Heart left ventricle (tissue), 16 donors: ENCODE measurements at regions not wholly inside any gene's neighbourhood (a gene's known extent, or its start where the extent isn't known, plus 50 kb on each side); places are given as distances from the start of the nearest gene placed in this dataset.

Experiments
- ATAC-seq, 4 donors: fragments of 200-7000 bp; cut with Tn5 transposase; one replicate each; pipeline ENCODE4 v1.9.1; 2020 to 2022; ENCODE audit warnings: moderate library complexity in 4 of 4, mild to moderate bottlenecking in 3 of 4, moderate number of reproducible peaks in 1 of 4
- DNase-seq, 5 donors: peaks; one replicate each; pipeline ENCODE4 v3.0.0-alpha.2; 2020
- H3K27ac ChIP-seq, 12 donors: fragments of 200-600 bp; sonication (generic) in 4 of 12; one replicate each; pipeline versions ENCODE4 v1.5.0 to v1.8.0; 2016 to 2022; ENCODE audit warnings: mild to moderate bottlenecking in 2 of 12
- H3K27me3 ChIP-seq, 9 donors: fragments of 200-600 bp; sonication (generic) in 2 of 9; one replicate each; pipeline versions ENCODE4 v1.5.1 to v1.8.0; 2016 to 2022; ENCODE audit warnings: mild to moderate bottlenecking in 3 of 9
- H3K36me3 ChIP-seq, 9 donors: fragments of 200-600 bp; sonication (generic) in 2 of 9; one replicate each; pipeline versions ENCODE4 v1.5.0 to v1.8.0; 2018 to 2022; ENCODE audit warnings: mild to moderate bottlenecking in 2 of 9
- H3K4me1 ChIP-seq, 12 donors: fragments of 200-600 bp; sonication (generic) in 4 of 12; one replicate each; pipeline versions ENCODE4 v1.5.0 to v1.8.0; 2016 to 2022; ENCODE audit warnings: mild to moderate bottlenecking in 3 of 12
- H3K4me3 ChIP-seq, 12 donors: fragments of 200-600 bp; sonication (generic) in 4 of 12; one replicate each; pipeline versions ENCODE4 v1.5.0 to v1.8.0; 2017 to 2022; ENCODE audit warnings: mild to moderate bottlenecking in 9 of 12, moderate library complexity in 4 of 12
- H3K9me3 ChIP-seq, 12 donors: fragments of 200-600 bp; sonication (generic) in 4 of 12; one replicate each; pipeline versions ENCODE4 v1.5.0 to v1.8.0; 2016 to 2022; ENCODE audit warnings: mild to moderate bottlenecking in 1 of 12
- POLR2A ChIP-seq, 2 donors: fragments of 450-650 bp; IDR thresholded peaks; one replicate each; pipeline ENCODE4 v1.6.1; 2017; ENCODE audit warnings: antibody characterized with exemption in 2 of 2, mild to moderate bottlenecking in 2 of 2, moderate library complexity in 2 of 2
- WGBS, 4 donors: extraction: QIAGEN DNeasy Blood & Tissue Kit in 2 of 4; methylation state at CpG; one replicate each; pipeline versions ENCODE4 v1.1.5 to v1.1.7; 2013 to 2018; 5-methylcytosine and 5-hydroxymethylcytosine counted together
- intact Hi-C, 10 donors: fragments of 100-400 bp; cut with DNase I; formaldehyde crosslinking; loops; one replicate each; pipeline versions ENCODE4 v1.11.1 to v1.14.2; 2022
- TF ChIP-seq, protein P1 (sequence below), 12 donors: fragments of 200-600 bp; sonication (generic) in 4 of 12; IDR thresholded peaks; one replicate each; pipeline versions ENCODE4 v1.5.0 to v1.8.0; 2018 to 2022; ENCODE audit warnings: antibody characterized with exemption in 12 of 12, mild to moderate bottlenecking in 5 of 12
- donor health status: ischemic (EF 13 %, LVEDD 7.1; RV severe dilation, severe dysfunction).
- donor health status: healthy with polysubstance abuse.
- donor health status: DM: no; HTN: yes; CAD: no.
- donor health status: DM: no; HTN: no; CAD: no.
- donor health status: ischemic (EF 25% LVEDD 6.9; RV normal size, moderate dysfunction).
- donor health status: ischemic (EF 25% LVEDD 5.7; RV mildly dilated, moderate dysfunction).
- donor health status: healthy.
- donor health status: DM: yes; HTN: yes; CAD: no.
- donor health status: ischemic (EF 35%, LVEDD 5.7; RV mildly dilated, moderate dysfunction).
- donor health status: nonischemic (EF 11% LVEDD 7.7; RV severe dilation, severe dysfunction).
- donor health status: DM: yes; HTN: yes; CAD: no.
- donor health status: PGD.
- donor health status: ischemic (EF 29% LVEDD 5.4; RV normal size, mild dysfunction).
- donor health status: nonischemic (EF 23%, LVEDD 6.1; RV moderate dilation, normal function).

DNA sequence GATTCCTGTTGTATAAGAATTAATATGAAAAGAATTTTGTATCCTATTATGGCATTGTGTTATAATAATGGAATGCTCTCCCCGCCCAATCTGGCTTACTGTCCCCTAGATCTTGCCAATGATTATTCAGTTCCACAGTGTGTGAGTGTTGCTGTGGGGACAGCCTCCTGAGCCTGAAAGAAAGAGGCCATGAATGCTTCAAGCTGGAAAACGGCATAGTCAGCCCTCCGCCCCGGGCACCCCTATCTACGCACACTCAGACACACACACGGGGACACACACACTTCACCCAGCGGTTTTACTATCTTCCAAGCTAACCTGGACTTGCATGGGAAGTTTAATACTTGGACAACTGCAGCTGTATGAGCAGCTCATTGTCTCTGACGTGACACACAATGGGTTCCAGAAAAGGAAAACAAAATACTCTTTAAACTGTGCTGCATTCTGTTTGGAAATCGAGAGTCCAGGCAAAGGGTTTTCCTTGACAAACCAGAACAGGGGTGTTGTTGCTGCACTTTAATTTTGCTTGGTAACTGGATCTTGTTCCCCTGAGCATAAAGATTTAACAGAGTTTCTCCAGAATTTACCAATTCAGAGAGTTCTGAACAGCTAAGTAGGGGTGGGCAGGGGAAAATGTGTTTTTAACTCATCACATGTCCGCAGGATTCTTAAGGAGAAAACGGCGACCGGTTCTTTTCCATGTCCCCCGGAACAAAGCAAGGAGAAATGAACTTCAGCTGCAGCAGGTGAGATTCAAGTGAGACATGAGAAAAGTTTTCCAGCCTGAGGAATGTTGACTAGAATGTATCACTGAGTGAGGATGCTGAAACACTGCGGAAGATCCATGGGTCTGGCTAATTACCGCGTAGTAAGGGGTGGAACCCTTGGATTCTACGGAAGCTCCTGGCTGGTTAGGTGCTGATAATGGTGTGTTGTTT lies 472.9 kb downstream of the FOXO1 start:
- Histone ChIP-seq H3K4me1 (peaks cover 5 to 52% (median 39%) of the 10 kb centered on the region in 12 donors), H3K4me3 (peak overlapping the region in 6 of 12 donors; percentile 1 to 38 (median 16)), H3K27me3 (no peaks in the 10 kb centered on the region), H3K36me3 (no peaks in the 10 kb centered on the region), H3K9me3 (no peaks in the 10 kb centered on the region), H3K27ac (peak overlapping the region; percentile 51 to 84 (median 74))
- intact Hi-C loops = loop anchor here in 6 of 10 donors (1.0 to 10.0 kb wide), 9 partner anchors 41 to 474 kb away; partner anchors contain the start of gene FOXO1 (in 5 of the 6)
- WGBS, 4 donors = 55 to 68% (median 65%) methylated on average over 18 of the region's 18 CpGs
- TF ChIP-seq, protein P1, sequence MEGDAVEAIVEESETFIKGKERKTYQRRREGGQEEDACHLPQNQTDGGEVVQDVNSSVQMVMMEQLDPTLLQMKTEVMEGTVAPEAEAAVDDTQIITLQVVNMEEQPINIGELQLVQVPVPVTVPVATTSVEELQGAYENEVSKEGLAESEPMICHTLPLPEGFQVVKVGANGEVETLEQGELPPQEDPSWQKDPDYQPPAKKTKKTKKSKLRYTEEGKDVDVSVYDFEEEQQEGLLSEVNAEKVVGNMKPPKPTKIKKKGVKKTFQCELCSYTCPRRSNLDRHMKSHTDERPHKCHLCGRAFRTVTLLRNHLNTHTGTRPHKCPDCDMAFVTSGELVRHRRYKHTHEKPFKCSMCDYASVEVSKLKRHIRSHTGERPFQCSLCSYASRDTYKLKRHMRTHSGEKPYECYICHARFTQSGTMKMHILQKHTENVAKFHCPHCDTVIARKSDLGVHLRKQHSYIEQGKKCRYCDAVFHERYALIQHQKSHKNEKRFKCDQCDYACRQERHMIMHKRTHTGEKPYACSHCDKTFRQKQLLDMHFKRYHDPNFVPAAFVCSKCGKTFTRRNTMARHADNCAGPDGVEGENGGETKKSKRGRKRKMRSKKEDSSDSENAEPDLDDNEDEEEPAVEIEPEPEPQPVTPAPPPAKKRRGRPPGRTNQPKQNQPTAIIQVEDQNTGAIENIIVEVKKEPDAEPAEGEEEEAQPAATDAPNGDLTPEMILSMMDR (IDR thresholded peaks at IDR 0.05) = no peak
- no peak for TF ChIP-seq POLR2A (IDR thresholded peaks at IDR 0.05)
- ATAC-seq (peak; percentile 42 to 66 (median 60)), DNase-seq (peak in 4 of 5 donors; percentile 35 to 41 (median 40))

DNA sequence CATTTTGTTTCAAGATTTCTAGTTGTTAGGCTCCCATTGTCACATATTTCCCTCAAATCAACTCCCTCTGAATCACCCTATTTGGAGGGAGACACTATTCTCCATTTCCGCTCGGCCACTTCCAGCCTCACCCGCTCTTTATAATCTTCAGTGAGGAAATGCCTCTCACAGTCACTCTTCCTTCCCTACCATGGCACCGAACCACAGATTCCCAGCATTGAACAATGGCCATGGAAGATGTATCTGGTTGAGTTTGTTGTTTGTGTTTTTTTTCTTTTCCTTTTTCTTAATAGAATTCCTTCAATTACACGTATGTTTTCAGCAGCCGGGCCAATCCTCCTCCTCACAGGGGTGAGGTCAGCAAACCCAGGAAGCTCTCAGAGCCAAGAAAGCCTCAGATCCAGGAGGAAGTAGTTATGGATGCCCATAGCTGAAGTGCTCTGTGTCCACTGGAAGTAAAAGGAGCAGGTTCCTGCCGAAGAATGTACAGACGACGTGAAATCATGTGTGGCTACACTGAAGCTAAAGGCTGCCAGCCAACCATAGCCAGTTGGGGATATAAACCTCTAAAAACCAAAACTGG lies 472.1 kb downstream of the FOXO1 start:
- TF ChIP-seq, protein P1 (IDR thresholded peaks at IDR 0.05) = no peak
- peak in 3 of 4 donors; percentile 41 to 74 (median 59) for ATAC-seq
- H3K27me3 ChIP-seq = no peaks in the 10 kb centered on the region
- peak in 4 of 5 donors; percentile 30 to 60 (median 32) for DNase-seq
- H3K4me1 ChIP-seq = peaks cover 5 to 52% (median 39%) of the 10 kb centered on the region in 12 donors
- H3K36me3 ChIP-seq = no peaks in the 10 kb centered on the region
- H3K4me3 ChIP-seq = peak overlapping the region in 3 of 12 donors; percentile 13 to 27 (median 16)
- H3K9me3 ChIP-seq = no peaks in the 10 kb centered on the region
- H3K27ac ChIP-seq = peak overlapping the region; percentile 51 to 84 (median 74)
- intact Hi-C loops = loop anchor here in 6 of 10 donors (1.0 to 10.0 kb wide), 9 partner anchors 42 to 473 kb away; partner anchors contain the start of gene FOXO1 (in 5 of the 6)
- WGBS, 4 donors = 45 to 59% (median 54%) methylated on average over 9 of the region's 9 CpGs

DNA sequence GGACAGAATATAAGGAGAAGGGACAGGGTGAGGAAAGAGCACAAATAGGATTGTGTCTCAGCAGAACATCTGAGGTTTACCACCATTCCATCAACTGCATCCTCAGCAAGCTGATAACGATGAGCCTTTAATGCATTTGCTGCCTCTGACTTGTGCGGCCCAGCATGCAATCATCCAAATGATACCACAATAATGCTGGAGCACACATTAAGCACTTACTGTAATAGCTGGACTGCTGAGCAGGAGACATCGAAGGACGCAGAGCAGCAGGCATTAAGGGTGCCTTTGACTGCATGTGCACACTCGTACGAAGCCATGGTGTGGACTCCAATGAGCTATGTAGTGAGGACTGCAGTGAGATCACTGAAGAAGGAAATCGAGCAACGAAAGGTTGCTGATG lies 469.4 kb downstream of the FOXO1 start:
- Histone ChIP-seq H3K27me3 (no peaks in the 10 kb centered on the region), H3K27ac (no peak overlapping the region), H3K4me1 (peaks cover 0 to 29% (median 15%) of the 10 kb centered on the region in 12 donors), H3K9me3 (no peaks in the 10 kb centered on the region), H3K4me3 (no peak overlapping the region), H3K36me3 (no peaks in the 10 kb centered on the region)
- no peak for ATAC-seq
- intact Hi-C loops = loop anchor here in 4 of 10 donors (10.0 kb wide), 4 partner anchors 118 to 468 kb away; partner anchors contain the start of gene FOXO1 (in 2 of the 4)
- no peak for TF ChIP-seq POLR2A (IDR thresholded peaks at IDR 0.05)
- TF ChIP-seq, protein P1 (IDR thresholded peaks at IDR 0.05) = no peak
- WGBS, 4 donors = 94 to 98% (median 97%) methylated on average over 8 of the region's 8 CpGs
- no peak for DNase-seq
